ENCODE measurements at regions not wholly inside any gene's neighbourhood (a gene's known extent, or its start where the extent isn't known, plus 50 kb on each side); places are given as distances from the start of the nearest gene placed in this dataset.

- TF ChIP-seq CTCF (IDR thresholded peaks at IDR 0.05) (no peak), EZH2 (IDR thresholded peaks at IDR 0.05; ENCODE audit: borderline replicate concordance, insufficient read depth, low read depth, low read length, poor library complexity, severe bottlenecking) (no peak)
Measured at GRCh38 chr13:56356690-56357089, 784.0 kb upstream of the PRR20A start.

All from B cell (primary cell).